PC-9 (cell line): ENCODE measurements at regions not wholly inside any gene's neighbourhood (a gene's known extent, or its start where the extent isn't known, plus 50 kb on each side); places are given as distances from the start of the nearest gene placed in this dataset.

Experiments
- CTCF ChIP-seq: fragments of 200-600 bp; sonication (generic); conservative IDR thresholded peaks from 2 replicates; pipeline ENCODE4 v1.6.1; 2017; ENCODE audit warnings: mixed run types, antibody characterized with exemption, mild to moderate bottlenecking, moderate library complexity
- EZH2 ChIP-seq: fragments of 200-600 bp; sonication (generic); IDR thresholded peaks from 2 replicates; pipeline ENCODE4 v1.8.0; 2017; ENCODE audit warnings: antibody characterized with exemption, low read depth

GRCh38 chr20:12896180-12896579 lies 112.6 kb upstream of the SPTLC3 start:
- TF ChIP-seq CTCF (no peak), EZH2 (no peak)
